Sigmoid colon (tissue), 3 donors: ENCODE measurements at regions not wholly inside any gene's neighbourhood (a gene's known extent, or its start where the extent isn't known, plus 50 kb on each side); places are given as distances from the start of the nearest gene placed in this dataset.

ENCODE experiments used
- CTCF ChIP-seq, 4 experiments: fragments of 450-650 bp in 3 of 4; fragments of 200-600 bp in 1 of 4; IDR thresholded peaks; one replicate each; pipeline ENCODE4 v1.5.1; 2016 to 2019; ENCODE audit warnings: antibody characterized with exemption in 4 of 4, mild to moderate bottlenecking in 3 of 4, moderate library complexity in 2 of 4
- POLR2A ChIP-seq, 2 donors: fragments of 450-650 bp; IDR thresholded peaks; one replicate each; pipeline ENCODE4 v1.6.1; 2016; ENCODE audit warnings: antibody characterized with exemption in 2 of 2, mild to moderate bottlenecking in 2 of 2, moderate library complexity in 2 of 2

- TF ChIP-seq POLR2A (IDR thresholded peaks at IDR 0.05), result no peak
- TF ChIP-seq CTCF (IDR thresholded peaks at IDR 0.05), result no peak
Measured at GRCh38 chr7:128162666-128163065, 78.4 kb upstream of the LEP start.
